ENCODE measurements at regions not wholly inside any gene's neighbourhood (a gene's known extent, or its start where the extent isn't known, plus 50 kb on each side); places are given as distances from the start of the nearest gene placed in this dataset.
"Not testable (repeated sequence)": the region's sequence is repeated elsewhere in the genome, so short reads cannot be mapped to it uniquely, and the experiment has no call there.

DNA sequence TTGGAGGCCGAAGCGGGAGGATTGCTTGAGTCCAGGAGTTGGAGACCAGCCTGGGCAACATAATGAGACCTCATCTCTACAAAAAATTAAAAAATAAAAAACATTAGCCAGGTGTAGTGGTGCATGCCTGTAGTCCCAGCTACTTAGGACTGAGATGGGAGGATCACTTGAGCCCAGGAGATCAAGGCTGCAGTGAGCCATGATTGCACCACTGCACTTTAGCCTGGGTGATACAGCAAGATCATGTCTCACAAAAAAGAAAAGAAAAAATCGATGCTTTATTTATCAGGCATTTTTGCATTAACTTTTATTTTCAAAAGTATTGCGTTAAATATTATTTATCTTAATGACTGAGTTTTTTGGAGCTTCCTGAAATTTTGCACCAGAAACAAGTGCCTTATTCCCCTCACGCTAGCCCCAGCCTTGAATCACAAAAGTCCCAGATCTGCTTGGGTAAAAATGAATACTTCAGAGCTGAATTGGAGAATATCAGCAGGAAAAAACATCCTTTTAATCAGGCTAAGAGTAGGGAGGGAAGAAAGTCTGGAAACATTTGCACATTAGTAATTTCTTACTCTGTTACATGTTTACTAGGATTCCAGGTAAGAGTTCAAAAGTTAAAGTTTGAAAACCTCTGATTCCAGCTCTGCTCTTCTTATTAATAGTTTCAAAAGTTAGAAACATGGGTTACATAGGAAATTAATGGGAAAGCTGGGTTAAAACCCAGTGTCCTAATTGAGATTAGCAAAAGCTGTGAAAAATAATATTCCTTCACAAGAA lies 111.4 kb upstream of the FOXN2 start:
- intact Hi-C loops (cut with DNase I): no loop called here
- no peaks in the 10 kb centered on the region for H3K9me3 ChIP-seq

DNA sequence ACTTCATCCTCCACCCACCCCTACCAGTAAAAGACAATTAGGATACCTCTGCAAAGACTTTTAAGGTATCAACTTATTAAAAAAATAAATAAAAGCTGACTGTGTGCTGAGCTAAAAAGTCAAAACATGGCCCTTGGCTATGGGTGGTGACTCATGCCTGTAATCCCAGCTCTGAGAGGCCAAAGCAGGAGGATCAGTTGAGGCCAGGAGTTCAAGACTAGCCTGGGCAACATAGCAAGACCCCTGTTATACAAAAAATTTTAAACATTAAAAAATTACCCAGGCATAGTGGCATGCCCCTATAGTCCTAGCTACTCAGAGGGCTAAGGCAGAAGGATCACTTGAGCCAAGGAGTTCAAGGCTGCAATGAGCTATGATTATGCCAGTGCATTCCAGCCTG lies 110.8 kb upstream of the FOXN2 start:
- Histone ChIP-seq H3K27me3 (replicated peaks; ENCODE audit: insufficient read depth) (no peaks in the 10 kb centered on the region), H3K27ac (no peak overlapping the region), H3K36me3 (no peaks in the 10 kb centered on the region), H3K4me1 (replicated peaks) (no peaks in the 10 kb centered on the region), H3K4me3 (no peak overlapping the region), H3K9me3 (no peaks in the 10 kb centered on the region)
- DNase-seq (ENCODE audit: low spot score): no peak
- TF ChIP-seq POLR2A (IDR thresholded peaks at IDR 0.05) (no peak), CTCF (IDR thresholded peaks at IDR 0.05) (no peak), POLR2AphosphoS5 (IDR thresholded peaks at IDR 0.05) (no peak)
- intact Hi-C loops (cut with DNase I): no loop called here

More for the DNA sequence above, 111.4 kb upstream of the FOXN2 start:
- no peaks in the 10 kb centered on the region for H3K4me1 ChIP-seq (replicated peaks)
- DNase-seq (ENCODE audit: low spot score): no peak
- no peaks in the 10 kb centered on the region for H3K27me3 ChIP-seq (replicated peaks; ENCODE audit: insufficient read depth)
- WGBS: 97% methylated on average over 5 of the region's 5 CpGs
- no peaks in the 10 kb centered on the region for H3K36me3 ChIP-seq
- no peak overlapping the region for H3K4me3 ChIP-seq
- no peak for TF ChIP-seq CTCF (IDR thresholded peaks at IDR 0.05)
- TF ChIP-seq POLR2AphosphoS5 (IDR thresholded peaks at IDR 0.05): no peak
- TF ChIP-seq POLR2A (IDR thresholded peaks at IDR 0.05): no peak
- H3K27ac ChIP-seq: no peak overlapping the region

- Histone ChIP-seq H3K36me3 (no peaks in the 10 kb centered on the region), H3K27me3 (replicated peaks; ENCODE audit: insufficient read depth) (no peaks in the 10 kb centered on the region), H3K4me1 (replicated peaks) (no peaks in the 10 kb centered on the region), H3K27ac (no peak overlapping the region), H3K4me3 (no peak overlapping the region), H3K9me3 (no peaks in the 10 kb centered on the region)
- no peak for DNase-seq (ENCODE audit: low spot score)
- intact Hi-C loops (cut with DNase I): no loop called here
- no peak for TF ChIP-seq POLR2AphosphoS5 (IDR thresholded peaks at IDR 0.05)
- TF ChIP-seq POLR2A (IDR thresholded peaks at IDR 0.05): no peak
- no peak for TF ChIP-seq CTCF (IDR thresholded peaks at IDR 0.05)
- 82% methylated on average over 2 of the region's 2 CpGs for WGBS
These were observed 109.7 kb upstream of the FOXN2 start for GRCh38 chr2:48204750-48205136.

- Histone ChIP-seq H3K27me3 (replicated peaks; ENCODE audit: insufficient read depth) (no peaks in the 10 kb centered on the region), H3K4me3 (no peak overlapping the region), H3K27ac (no peak overlapping the region), H3K36me3 (no peaks in the 10 kb centered on the region), H3K4me1 (replicated peaks) (no peaks in the 10 kb centered on the region), H3K9me3 (no peaks in the 10 kb centered on the region)
- TF ChIP-seq POLR2A (IDR thresholded peaks at IDR 0.05) (no peak), CTCF (IDR thresholded peaks at IDR 0.05) (no peak), POLR2AphosphoS5 (IDR thresholded peaks at IDR 0.05) (no peak)
- WGBS: 59% methylated on average over 7 of the region's 7 CpGs
- intact Hi-C loops (cut with DNase I): no loop called here
- no peak for DNase-seq (ENCODE audit: low spot score)
These were observed 109.2 kb upstream of the FOXN2 start for GRCh38 chr2:48205137-48205798.

DNA sequence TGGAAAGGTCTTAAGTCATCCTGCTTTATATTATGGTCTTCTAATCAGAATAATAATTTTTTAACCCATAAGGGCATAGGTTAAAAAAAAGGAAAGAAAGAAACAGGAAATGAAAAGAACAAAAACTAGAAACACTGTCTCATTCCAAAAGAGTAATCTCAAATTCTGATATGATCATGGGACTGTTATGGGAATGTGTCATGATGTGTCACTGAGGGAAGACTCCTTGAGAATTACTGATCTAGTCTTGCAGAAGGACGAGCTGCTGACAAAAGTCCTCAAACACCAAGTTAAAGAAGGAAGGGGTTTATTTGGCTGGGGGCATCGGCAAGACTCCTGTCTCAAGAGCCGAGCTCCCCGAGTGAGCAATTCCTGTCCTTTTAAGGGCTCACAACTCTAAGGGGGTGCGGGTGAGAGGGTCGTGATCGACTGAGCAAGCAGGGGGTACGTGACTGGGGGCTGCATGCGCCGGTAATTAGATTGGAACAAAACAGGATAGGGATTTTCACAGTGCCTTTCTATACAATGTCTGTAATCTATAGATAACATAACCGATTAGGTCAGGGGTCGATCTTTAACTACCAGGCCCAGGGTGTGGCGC lies 108.3 kb upstream of the FOXN2 start:
- intact Hi-C loops (cut with DNase I); H3K27ac ChIP-seq: not testable (repeated sequence)
- WGBS: 95% methylated on average over 13 of the region's 13 CpGs

More for the DNA sequence above, 108.3 kb upstream of the FOXN2 start:
- H3K36me3 ChIP-seq; H3K4me1 ChIP-seq (replicated peaks); H3K27me3 ChIP-seq (replicated peaks; ENCODE audit: insufficient read depth); DNase-seq (ENCODE audit: low spot score); H3K9me3 ChIP-seq; H3K4me3 ChIP-seq: not testable (repeated sequence)

Data from prostate gland (tissue), 2 donors.